NB4 (cell line): ENCODE measurements at regions not wholly inside any gene's neighbourhood (a gene's known extent, or its start where the extent isn't known, plus 50 kb on each side); places are given as distances from the start of the nearest gene placed in this dataset.

Experiments
- CTCF ChIP-seq: IDR thresholded peaks from one replicate; pipeline ENCODE4 v1.5.1; 2012; ENCODE audit warnings: low read depth, low read length
- POLR2A ChIP-seq: IDR thresholded peaks from 2 replicates; pipeline ENCODE4 v1.6.1; 2011; ENCODE audit warnings: mild to moderate bottlenecking; ENCODE audit not compliant: insufficient read length; ENCODE audit errors: extremely low read depth

GRCh38 chr7:25842201-25842733 lies 309.7 kb upstream of the NFE2L3 start:
- TF ChIP-seq CTCF (no peak), POLR2A (no peak)
